ENCODE measurements at regions not wholly inside any gene's neighbourhood (a gene's known extent, or its start where the extent isn't known, plus 50 kb on each side); places are given as distances from the start of the nearest gene placed in this dataset.

GRCh38 chr6:104407957-104408356 is 451.8 kb downstream of the HACE1 start:
- TF ChIP-seq, protein P1, sequence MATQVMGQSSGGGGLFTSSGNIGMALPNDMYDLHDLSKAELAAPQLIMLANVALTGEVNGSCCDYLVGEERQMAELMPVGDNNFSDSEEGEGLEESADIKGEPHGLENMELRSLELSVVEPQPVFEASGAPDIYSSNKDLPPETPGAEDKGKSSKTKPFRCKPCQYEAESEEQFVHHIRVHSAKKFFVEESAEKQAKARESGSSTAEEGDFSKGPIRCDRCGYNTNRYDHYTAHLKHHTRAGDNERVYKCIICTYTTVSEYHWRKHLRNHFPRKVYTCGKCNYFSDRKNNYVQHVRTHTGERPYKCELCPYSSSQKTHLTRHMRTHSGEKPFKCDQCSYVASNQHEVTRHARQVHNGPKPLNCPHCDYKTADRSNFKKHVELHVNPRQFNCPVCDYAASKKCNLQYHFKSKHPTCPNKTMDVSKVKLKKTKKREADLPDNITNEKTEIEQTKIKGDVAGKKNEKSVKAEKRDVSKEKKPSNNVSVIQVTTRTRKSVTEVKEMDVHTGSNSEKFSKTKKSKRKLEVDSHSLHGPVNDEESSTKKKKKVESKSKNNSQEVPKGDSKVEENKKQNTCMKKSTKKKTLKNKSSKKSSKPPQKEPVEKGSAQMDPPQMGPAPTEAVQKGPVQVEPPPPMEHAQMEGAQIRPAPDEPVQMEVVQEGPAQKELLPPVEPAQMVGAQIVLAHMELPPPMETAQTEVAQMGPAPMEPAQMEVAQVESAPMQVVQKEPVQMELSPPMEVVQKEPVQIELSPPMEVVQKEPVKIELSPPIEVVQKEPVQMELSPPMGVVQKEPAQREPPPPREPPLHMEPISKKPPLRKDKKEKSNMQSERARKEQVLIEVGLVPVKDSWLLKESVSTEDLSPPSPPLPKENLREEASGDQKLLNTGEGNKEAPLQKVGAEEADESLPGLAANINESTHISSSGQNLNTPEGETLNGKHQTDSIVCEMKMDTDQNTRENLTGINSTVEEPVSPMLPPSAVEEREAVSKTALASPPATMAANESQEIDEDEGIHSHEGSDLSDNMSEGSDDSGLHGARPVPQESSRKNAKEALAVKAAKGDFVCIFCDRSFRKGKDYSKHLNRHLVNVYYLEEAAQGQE (IDR thresholded peaks at IDR 0.05; ENCODE audit: borderline replicate concordance): no peak
- no peak for TF ChIP-seq SMC3 (conservative IDR thresholded peaks at IDR 0.05; ENCODE audit: poor library complexity)
- no peak for TF ChIP-seq EZH2 (IDR thresholded peaks at IDR 0.05; ENCODE audit: borderline replicate concordance, insufficient read depth, low read length, poor library complexity, severe bottlenecking)
- no peak for TF ChIP-seq CTCF (IDR thresholded peaks at IDR 0.05; ENCODE audit: poor library complexity, severe bottlenecking)
- peak; percentile 11 for TF ChIP-seq POLR2AphosphoS5 (IDR thresholded peaks at IDR 0.05)
- TF ChIP-seq TAF1 (IDR thresholded peaks at IDR 0.05; ENCODE audit: low read depth): no peak
